Suppressor macrophage treated with lipopolysaccharide for 4 hours (primary cell): ENCODE measurements at regions not wholly inside any gene's neighbourhood (a gene's known extent, or its start where the extent isn't known, plus 50 kb on each side); places are given as distances from the start of the nearest gene placed in this dataset.

Experiments
- DNase-seq: peaks from one replicate; pipeline ENCODE4 v3.0.0-alpha.2; 2020

- no peak for DNase-seq
Measured at GRCh38 chr5:22970956-22971618, 117.9 kb upstream of the CDH12 start.

GRCh38 chr5:22970491-22970890, 117.3 kb upstream of the CDH12 start:
- no peak for DNase-seq

DNA sequence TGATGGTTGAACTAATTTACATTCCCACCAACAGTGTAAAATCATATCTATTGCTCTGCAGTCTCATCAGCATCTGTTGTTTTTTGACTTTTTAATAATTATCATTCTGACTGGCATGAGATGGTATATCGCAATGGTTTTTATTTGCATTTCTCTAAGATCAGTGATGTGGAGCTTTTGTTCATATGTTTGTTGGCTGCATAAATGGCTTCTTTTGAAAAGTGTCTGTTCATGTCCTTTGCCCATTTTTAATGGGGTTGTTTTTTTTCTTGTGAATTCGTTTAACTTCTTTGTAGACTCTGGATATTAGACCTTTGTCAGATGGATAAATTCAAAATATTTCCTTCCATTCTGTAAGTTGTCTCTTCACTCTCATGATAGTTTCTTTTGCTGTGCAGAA, 115.2 kb upstream of the CDH12 start:
- no peak for DNase-seq

DNA sequence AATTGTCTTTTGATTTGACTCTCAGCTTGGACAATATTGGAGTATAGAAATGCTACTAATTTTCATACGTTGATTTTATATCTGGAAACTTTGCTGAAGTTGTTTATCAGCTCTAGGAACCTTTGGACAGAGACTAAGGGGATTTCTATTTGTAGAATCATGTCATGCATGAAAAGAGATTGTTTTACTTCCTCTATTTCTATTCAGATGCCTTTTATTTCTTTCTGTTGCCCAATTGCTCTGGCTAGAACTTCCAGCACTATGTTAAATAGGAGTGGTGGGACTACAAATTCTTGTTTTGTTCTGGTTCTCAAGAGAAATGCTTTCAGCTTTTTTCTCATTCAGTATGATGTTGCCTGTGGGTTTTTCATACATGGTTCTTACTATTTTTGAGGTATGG, 112.8 kb upstream of the CDH12 start:
- DNase-seq, result no peak

GRCh38 chr5:22964632-22965031, 111.5 kb upstream of the CDH12 start:
- DNase-seq, result no peak

DNA sequence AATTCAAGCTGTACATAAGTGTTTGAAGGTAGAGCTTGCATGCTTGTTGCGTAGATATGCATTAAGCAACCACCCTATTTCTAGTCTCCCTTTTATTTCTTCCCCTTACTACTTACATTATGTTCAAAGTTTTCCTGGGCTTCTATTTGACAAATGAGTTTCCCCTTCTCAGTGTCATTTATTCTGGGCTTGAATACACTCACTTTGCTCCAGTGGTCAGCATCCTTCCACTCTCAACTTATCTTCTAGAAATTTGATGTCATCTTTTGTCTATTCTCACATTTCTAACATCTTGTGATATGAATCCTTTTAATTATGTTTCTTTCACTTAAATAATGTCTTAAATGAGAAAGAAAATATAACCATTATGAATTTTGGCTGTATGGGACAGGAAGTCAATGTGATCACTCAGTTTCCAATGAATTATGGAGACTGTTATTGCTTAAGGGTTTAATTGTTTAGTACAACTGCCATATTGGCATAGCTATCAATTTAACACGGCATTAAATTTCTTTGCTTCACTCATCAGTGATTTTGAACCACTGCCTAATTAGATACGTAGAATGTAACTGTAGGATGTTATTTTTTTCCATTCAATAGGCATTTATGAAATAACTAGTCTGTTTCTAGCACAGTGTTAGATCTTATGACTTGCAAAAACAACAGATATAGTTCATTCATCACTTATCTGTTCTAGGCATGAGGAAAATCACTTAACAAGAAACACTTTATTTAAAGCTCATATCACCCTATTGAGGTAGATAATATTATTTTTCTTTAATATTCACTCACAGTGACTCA, 105.5 kb upstream of the CDH12 start:
- no peak for DNase-seq

GRCh38 chr5:22947921-22948320, 94.8 kb upstream of the CDH12 start:
- DNase-seq, result no peak

DNA sequence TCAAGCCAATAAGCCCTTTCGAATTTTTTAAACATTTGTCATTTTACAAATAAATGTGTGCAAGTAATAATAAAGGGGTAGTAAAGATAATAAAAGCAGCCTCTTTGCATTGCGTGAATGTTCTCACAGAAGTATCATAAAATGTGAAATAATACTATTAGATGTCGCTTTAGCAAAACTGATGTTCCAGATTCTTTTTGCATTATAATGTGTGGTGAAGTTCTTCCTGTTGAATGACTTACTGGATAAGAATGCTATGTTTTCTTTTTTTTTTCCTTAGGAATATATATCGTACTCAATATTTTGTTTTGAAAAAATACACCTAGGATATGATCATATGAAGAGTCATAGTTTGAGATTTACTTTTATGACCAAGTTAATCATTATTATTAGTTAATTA, 85.2 kb upstream of the CDH12 start:
- no peak for DNase-seq

DNA sequence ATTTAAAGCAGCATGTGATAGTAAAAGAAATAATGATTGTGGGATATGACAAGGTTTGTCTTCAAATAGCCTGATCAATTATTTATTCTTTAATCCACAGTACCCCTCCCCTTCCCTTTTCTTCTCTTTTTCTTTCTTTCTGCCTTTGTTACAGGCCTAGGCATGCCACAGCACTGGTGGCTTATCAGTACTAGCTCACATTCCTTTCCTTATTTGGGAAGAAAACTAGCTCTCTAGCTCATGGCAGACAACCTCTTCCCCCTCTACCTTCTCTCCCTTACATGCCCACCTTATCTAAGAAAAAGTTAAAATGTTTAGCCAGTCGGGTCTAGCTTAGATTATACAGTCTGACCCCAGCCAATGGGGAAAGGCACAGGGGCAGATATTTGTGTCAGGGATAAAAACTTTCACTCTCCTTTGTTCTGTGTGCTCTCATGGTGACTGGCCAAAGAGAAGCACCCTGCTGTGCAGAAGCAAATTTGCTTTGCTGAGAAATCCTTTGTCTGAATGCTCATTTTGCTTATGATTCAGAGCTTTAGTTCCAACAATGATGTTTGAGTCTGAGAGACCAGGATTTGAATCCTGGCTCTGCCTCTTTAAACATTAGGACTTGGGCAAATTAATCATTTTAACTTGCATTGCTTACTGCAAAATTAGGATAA, 75.8 kb upstream of the CDH12 start:
- no peak for DNase-seq

GRCh38 chr5:22926574-22926973, 73.4 kb upstream of the CDH12 start:
- DNase-seq, result no peak

DNA sequence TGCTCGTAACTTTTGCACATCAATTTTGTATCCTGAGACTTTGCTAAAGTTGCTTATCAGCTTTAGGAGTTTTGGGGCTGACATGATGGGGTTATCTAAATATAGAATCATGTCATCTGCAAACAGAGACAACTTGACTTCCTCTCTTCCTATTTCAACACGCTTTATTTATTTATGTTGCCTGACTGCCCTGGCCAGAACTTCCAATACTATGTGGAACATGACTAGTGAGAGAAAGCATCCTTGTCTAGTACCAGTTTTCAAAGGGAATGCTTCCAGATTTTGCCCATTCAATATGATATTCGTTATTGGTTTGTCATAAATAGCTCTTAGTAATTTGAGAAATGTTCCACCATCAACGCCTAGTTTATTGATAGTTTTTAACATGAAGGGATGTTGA, 65.4 kb upstream of the CDH12 start:
- DNase-seq, result no peak

GRCh38 chr5:22916393-22916792, 63.2 kb upstream of the CDH12 start:
- DNase-seq, result no peak

DNA sequence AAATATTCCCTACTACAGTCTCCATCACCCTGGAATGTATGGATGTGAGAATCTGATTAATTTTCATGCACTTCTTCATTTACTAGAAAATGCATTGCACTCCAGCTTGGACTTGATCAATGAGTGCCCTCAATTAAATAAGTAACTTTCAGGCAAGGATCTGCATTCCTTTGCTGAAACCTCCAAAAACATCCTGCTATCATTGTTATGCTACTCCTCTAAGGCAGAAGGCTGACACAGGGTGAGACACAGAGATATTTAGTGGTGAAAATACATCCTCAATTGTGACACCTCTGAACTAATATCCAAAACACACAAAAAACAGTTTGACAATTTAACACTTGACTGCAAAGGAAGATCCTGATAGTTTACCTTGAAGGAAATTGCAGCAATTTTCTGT, 57.9 kb upstream of the CDH12 start:
- DNase-seq, result no peak

DNA sequence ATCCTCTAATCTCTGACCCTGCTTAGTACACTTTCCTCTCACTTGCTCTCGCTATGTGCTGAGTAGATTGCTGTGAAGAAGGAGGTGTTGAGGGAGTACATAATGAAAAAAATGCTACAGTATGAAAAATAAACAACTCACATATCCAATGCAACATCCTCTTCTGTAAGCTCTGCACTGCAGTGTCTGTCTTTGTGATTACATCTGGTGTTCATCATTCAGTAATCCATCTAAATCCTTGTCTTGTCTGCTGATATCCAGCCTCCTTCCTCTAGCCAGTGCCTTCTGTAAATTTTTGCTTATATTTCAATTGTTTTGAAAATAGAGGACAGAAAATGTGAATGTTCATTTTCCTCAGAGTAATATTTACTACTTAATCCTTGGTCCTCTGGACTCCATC, 57.4 kb upstream of the CDH12 start:
- DNase-seq, result no peak

DNA sequence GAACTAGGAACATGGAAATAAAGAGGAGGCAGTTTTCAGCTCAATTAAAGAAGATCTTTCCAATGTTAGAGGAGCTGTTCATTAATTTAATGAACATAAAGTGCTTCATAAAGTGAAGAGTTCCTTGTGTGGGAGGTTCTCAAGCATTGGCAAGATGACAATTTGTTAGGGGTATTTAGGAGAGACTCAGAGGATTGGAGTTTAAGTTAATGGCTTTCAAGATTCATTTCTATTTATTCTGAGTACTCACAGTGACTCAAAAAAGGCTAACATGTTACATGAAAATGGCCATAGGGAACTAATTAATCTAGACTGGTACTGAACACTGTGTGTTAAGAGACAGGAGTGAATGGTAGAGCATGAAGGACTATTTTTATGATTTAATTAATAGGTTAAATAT, 55.4 kb upstream of the CDH12 start:
- DNase-seq, result no peak

- no peak for DNase-seq
Measured at GRCh38 chr5:22908129-22908528, 55.0 kb upstream of the CDH12 start.
